Activated gamma-delta T cell treated with Interleukin-2 at 50 U/mL for 16 hours (primary cell): ENCODE measurements at regions not wholly inside any gene's neighbourhood (a gene's known extent, or its start where the extent isn't known, plus 50 kb on each side); places are given as distances from the start of the nearest gene placed in this dataset.

ENCODE experiments used
- DNase-seq: peaks from one replicate; pipeline ENCODE4 v3.0.0-alpha.2; 2020

GRCh38 chr1:232555494-232556210 lies 74.3 kb downstream of the SIPA1L2 start:
- DNase-seq: no peak

- no peak for DNase-seq
These were observed 75.5 kb downstream of the SIPA1L2 start for GRCh38 chr1:232554409-232554808.

GRCh38 chr1:232553809-232554208 lies 76.1 kb downstream of the SIPA1L2 start:
- no peak for DNase-seq

- DNase-seq: no peak
These were observed 76.7 kb downstream of the SIPA1L2 start for GRCh38 chr1:232553050-232553754.

- no peak for DNase-seq
These were observed 78.5 kb downstream of the SIPA1L2 start for GRCh38 chr1:232551386-232551785.

- DNase-seq: no peak
These were observed 79.9 kb downstream of the SIPA1L2 start for GRCh38 chr1:232550007-232550406.

- DNase-seq: no peak
These were observed 81.2 kb downstream of the SIPA1L2 start for GRCh38 chr1:232548691-232549090.

- DNase-seq: no peak
These were observed 81.9 kb downstream of the SIPA1L2 start for GRCh38 chr1:232547938-232548484.

- no peak for DNase-seq
These were observed 87.0 kb downstream of the SIPA1L2 start for GRCh38 chr1:232542633-232543593.

GRCh38 chr1:232538943-232539302 lies 91.0 kb downstream of the SIPA1L2 start:
- no peak for DNase-seq

GRCh38 chr1:232538224-232538942 lies 91.5 kb downstream of the SIPA1L2 start:
- no peak for DNase-seq

GRCh38 chr1:232534552-232535517 lies 95.1 kb downstream of the SIPA1L2 start:
- DNase-seq: no peak

GRCh38 chr1:232533328-232533727 lies 96.6 kb downstream of the SIPA1L2 start:
- DNase-seq: no peak

- no peak for DNase-seq
These were observed 97.0 kb downstream of the SIPA1L2 start for GRCh38 chr1:232532901-232533300.

- no peak for DNase-seq
These were observed 98.6 kb downstream of the SIPA1L2 start for GRCh38 chr1:232531291-232531690.

- DNase-seq: no peak
These were observed 100.2 kb downstream of the SIPA1L2 start for GRCh38 chr1:232529747-232530146.

GRCh38 chr1:232528472-232529089 lies 101.4 kb downstream of the SIPA1L2 start:
- DNase-seq: no peak

- no peak for DNase-seq
These were observed 105.9 kb downstream of the SIPA1L2 start for GRCh38 chr1:232524056-232524455.

GRCh38 chr1:232522189-232522588 lies 107.7 kb downstream of the SIPA1L2 start:
- no peak for DNase-seq

- DNase-seq: no peak
These were observed 108.3 kb downstream of the SIPA1L2 start for GRCh38 chr1:232521660-232522059.

GRCh38 chr1:232519186-232519585 lies 110.7 kb downstream of the SIPA1L2 start:
- no peak for DNase-seq
